ENCODE measurements at regions not wholly inside any gene's neighbourhood (a gene's known extent, or its start where the extent isn't known, plus 50 kb on each side); places are given as distances from the start of the nearest gene placed in this dataset.

- CTCF ChIA-PET: interaction anchor here (0.8 kb wide), 1 partner anchor 191 kb away, joined by 3 read pairs; no protein-coding TSS in a partner anchor
- no peak for TF ChIP-seq PRRX2 (CRISPR knock-in tag; IDR thresholded peaks at IDR 0.05)
- TF ChIP-seq GABPB1 (CRISPR knock-in tag; IDR thresholded peaks at IDR 0.05): 0 out of 2 replicates have a peak, but pooled peaks have one; percentile 20
- POLR2A ChIA-PET: interaction anchor here (0.5 kb wide), 1 partner anchor 659 kb away, joined by 3 read pairs; no protein-coding TSS in a partner anchor
- ATAC-seq (peak; percentile 51), DNase-seq (ENCODE audit: low spot score) (no peak)
- Mint-ChIP-seq H3K27ac (peak overlapping the region; percentile 71), H3K27me3 (ENCODE audit: low read depth) (no peaks in the 10 kb centered on the region), H3K36me3 (no peaks in the 10 kb centered on the region), H3K4me1 (peaks cover 28% of the 10 kb centered on the region), H3K4me3 (no peak overlapping the region), H3K9me3 (no peaks in the 10 kb centered on the region)
Observed at GRCh38 chr3:94524102-94524919, 461.4 kb downstream of the NSUN3 start.

- ChIA-PET CTCF (interaction anchor here (0.8 kb wide), 1 partner anchor 190 kb away, joined by 3 read pairs; no protein-coding TSS in a partner anchor), POLR2A (no interaction called here)
- no peak overlapping the region for H3K27ac Mint-ChIP-seq
- no peaks in the 10 kb centered on the region for H3K27me3 Mint-ChIP-seq (ENCODE audit: low read depth)
- no peaks in the 10 kb centered on the region for H3K9me3 Mint-ChIP-seq
- ATAC-seq (peak; percentile 76), DNase-seq (ENCODE audit: low spot score) (no peak)
- H3K4me3 Mint-ChIP-seq: no peak overlapping the region
- H3K4me1 Mint-ChIP-seq: peaks cover 28% of the 10 kb centered on the region
- H3K36me3 Mint-ChIP-seq: no peaks in the 10 kb centered on the region
- TF ChIP-seq NFYB (CRISPR knock-in tag; conservative IDR thresholded peaks at IDR 0.05; ENCODE audit: low read depth) (no peak), ZNF425 (CRISPR knock-in tag; conservative IDR thresholded peaks at IDR 0.05) (no peak), TEAD1 (CRISPR knock-in tag; IDR thresholded peaks at IDR 0.05) (no peak), AR (CRISPR knock-in tag; IDR thresholded peaks at IDR 0.05) (no peak), ZNF396 (CRISPR knock-in tag; IDR thresholded peaks at IDR 0.05; ENCODE audit: borderline replicate concordance) (no peak), STAT6 (CRISPR knock-in tag; conservative IDR thresholded peaks at IDR 0.05; ENCODE audit: low read depth) (no peak), ZNF121 (CRISPR knock-in tag; IDR thresholded peaks at IDR 0.05) (no peak), E2F1 (CRISPR knock-in tag; IDR thresholded peaks at IDR 0.05) (no peak), CREM (CRISPR knock-in tag; IDR thresholded peaks at IDR 0.05) (no peak), ZNF512 (CRISPR knock-in tag; IDR thresholded peaks at IDR 0.05; ENCODE audit: borderline replicate concordance) (no peak), GRHL2 (CRISPR knock-in tag; IDR thresholded peaks at IDR 0.05; ENCODE audit: insufficient replicate concordance, severe bottlenecking) (no peak), ERG (CRISPR knock-in tag; IDR thresholded peaks at IDR 0.05) (no peak), ZNF317 (CRISPR knock-in tag; IDR thresholded peaks at IDR 0.05; ENCODE audit: borderline replicate concordance, low read depth) (no peak), GABPB1 (CRISPR knock-in tag; IDR thresholded peaks at IDR 0.05) (no peak)
- TF ChIP-seq, protein P1, sequence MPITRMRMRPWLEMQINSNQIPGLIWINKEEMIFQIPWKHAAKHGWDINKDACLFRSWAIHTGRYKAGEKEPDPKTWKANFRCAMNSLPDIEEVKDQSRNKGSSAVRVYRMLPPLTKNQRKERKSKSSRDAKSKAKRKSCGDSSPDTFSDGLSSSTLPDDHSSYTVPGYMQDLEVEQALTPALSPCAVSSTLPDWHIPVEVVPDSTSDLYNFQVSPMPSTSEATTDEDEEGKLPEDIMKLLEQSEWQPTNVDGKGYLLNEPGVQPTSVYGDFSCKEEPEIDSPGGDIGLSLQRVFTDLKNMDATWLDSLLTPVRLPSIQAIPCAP (CRISPR knock-in tag; IDR thresholded peaks at IDR 0.05): no peak
- TF ChIP-seq, protein P2, sequence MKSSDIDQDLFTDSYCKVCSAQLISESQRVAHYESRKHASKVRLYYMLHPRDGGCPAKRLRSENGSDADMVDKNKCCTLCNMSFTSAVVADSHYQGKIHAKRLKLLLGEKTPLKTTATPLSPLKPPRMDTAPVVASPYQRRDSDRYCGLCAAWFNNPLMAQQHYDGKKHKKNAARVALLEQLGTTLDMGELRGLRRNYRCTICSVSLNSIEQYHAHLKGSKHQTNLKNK (CRISPR knock-in tag; IDR thresholded peaks at IDR 0.05): no peak
- TF ChIP-seq, protein P3, sequence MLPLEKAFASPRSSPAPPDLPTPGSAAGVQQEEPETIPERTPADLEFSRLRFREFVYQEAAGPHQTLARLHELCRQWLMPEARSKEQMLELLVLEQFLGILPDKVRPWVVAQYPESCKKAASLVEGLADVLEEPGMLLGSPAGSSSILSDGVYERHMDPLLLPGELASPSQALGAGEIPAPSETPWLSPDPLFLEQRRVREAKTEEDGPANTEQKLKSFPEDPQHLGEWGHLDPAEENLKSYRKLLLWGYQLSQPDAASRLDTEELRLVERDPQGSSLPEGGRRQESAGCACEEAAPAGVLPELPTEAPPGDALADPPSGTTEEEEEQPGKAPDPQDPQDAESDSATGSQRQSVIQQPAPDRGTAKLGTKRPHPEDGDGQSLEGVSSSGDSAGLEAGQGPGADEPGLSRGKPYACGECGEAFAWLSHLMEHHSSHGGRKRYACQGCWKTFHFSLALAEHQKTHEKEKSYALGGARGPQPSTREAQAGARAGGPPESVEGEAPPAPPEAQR (CRISPR knock-in tag; IDR thresholded peaks at IDR 0.05): no peak
Observed at GRCh38 chr3:94525043-94525442, 462.2 kb downstream of the NSUN3 start.

All from WTC11 (cell line).